ENCODE measurements at regions not wholly inside any gene's neighbourhood (a gene's known extent, or its start where the extent isn't known, plus 50 kb on each side); places are given as distances from the start of the nearest gene placed in this dataset.

DNA sequence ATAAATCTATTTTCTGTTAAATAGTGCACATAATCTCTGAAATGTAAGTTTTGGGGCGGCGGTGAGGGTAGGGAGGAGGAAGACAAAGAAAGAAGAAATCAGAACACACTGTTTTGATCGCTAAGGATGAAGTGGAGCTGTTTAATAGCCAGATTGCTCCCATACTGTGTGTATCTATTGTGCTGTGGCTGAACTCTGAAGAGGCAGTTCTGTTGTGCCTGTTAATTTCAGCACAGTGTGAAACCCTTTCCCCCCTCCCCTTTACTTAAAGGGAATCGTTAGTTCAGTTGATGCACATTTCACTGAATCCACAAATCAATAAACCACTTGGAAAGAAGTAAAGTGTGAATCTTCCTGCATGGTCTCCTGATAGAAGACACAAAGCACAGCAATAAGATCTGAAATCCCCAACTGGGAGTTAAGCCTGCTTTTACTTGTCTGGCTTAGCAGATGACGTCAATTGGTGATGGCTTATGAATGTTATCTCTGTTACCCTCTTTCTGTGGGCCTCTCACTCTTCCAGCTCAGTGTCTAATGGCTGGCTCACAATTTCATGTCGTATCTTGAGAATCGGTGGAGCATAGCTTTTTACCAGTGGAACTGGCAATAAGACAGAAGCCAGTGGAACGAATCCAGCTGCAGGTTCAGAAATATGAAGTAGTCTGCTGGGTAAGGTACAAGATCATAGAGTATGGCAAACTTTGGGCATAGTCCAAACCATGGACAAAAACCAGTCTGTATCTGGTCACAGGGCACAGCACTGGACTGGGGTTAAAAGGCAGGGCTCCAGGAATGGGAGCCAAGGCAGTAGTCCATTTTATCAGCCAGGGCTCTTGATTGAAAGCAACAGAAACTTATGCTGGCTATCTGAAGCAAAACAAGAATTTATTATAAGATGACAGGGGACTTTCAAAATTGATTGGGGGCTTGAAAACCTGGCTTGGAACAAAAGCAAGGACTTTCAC is 413.5 kb upstream of the SEL1L start:
- H3K27ac ChIP-seq: no peak overlapping the region

DNA sequence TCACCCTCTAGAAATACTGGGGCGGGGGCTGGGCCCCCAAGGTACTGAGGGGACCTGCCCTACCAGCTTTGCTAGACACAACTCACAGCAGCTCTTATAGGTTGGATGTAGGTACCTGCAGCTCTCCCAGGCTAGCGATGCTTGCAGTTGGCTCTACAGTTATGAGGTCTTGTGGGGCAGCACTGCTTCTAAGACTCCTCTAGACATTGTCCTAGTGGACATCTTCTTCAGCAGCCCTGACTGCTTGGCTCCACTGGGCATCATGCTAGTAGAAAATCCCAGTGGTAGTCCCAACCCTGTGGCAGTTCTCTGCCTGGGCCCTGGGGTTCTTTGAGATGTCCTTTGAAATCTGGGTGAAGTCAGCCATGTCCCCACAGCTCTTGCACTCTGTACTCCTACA is 419.3 kb upstream of the SEL1L start:
- Histone ChIP-seq H3K36me3 (no peaks in the 10 kb centered on the region), H3K9me3 (no peaks in the 10 kb centered on the region), H3K4me1 (no peaks in the 10 kb centered on the region), H3K4me3 (no peak overlapping the region), H3K27ac (no peak overlapping the region), H3K27me3 (no peaks in the 10 kb centered on the region)
- WGBS (ENCODE audit: insufficient coverage, low coverage, low lambda C conversion rate, missing lambda C conversion rate): 0% methylated on average over 1 of the region's 2 CpGs
- TF ChIP-seq, protein P1, sequence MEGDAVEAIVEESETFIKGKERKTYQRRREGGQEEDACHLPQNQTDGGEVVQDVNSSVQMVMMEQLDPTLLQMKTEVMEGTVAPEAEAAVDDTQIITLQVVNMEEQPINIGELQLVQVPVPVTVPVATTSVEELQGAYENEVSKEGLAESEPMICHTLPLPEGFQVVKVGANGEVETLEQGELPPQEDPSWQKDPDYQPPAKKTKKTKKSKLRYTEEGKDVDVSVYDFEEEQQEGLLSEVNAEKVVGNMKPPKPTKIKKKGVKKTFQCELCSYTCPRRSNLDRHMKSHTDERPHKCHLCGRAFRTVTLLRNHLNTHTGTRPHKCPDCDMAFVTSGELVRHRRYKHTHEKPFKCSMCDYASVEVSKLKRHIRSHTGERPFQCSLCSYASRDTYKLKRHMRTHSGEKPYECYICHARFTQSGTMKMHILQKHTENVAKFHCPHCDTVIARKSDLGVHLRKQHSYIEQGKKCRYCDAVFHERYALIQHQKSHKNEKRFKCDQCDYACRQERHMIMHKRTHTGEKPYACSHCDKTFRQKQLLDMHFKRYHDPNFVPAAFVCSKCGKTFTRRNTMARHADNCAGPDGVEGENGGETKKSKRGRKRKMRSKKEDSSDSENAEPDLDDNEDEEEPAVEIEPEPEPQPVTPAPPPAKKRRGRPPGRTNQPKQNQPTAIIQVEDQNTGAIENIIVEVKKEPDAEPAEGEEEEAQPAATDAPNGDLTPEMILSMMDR (IDR thresholded peaks at IDR 0.05): no peak
- DNase-seq: no peak
- intact Hi-C loops (cut with DNase I): no loop called here
- no peak for ATAC-seq

More for the DNA sequence above, 413.5 kb upstream of the SEL1L start:
- 68% methylated on average over 8 of the region's 8 CpGs for WGBS (ENCODE audit: insufficient coverage, low coverage, low lambda C conversion rate, missing lambda C conversion rate)
- DNase-seq (no peak), ATAC-seq (peak in 3 of 4 donors; percentile 42 to 71 (median 63))
- TF ChIP-seq, protein P1 (IDR thresholded peaks at IDR 0.05): no peak
- no peak for TF ChIP-seq POLR2A (IDR thresholded peaks at IDR 0.05)
- no peaks in the 10 kb centered on the region for H3K4me1 ChIP-seq
- no peaks in the 10 kb centered on the region for H3K27me3 ChIP-seq
- no peak overlapping the region for H3K4me3 ChIP-seq
- no peaks in the 10 kb centered on the region for H3K9me3 ChIP-seq
- H3K36me3 ChIP-seq: no peaks in the 10 kb centered on the region
- intact Hi-C loops (cut with DNase I): no loop called here

DNA sequence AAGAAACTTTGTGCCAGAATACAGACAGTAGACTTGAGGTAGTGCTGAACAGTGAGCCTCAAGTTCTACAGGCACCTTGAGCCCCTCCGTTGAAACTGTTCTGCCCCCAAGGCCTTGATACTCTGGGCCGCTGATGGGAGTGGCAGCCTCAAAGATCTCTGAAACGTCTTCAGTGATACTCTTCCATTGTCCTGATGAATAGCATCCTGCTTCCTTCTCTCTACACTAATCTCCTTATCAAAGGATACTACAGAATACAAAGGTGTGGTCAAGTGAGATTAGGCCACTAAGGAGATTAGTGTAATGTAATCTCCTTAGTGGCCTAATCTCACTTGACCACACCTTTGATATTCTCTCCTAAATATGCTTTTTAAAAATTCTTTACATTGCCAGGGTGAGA is 419.8 kb upstream of the SEL1L start:
- no peak for DNase-seq
- intact Hi-C loops (cut with DNase I): no loop called here
- TF ChIP-seq POLR2A (IDR thresholded peaks at IDR 0.05): no peak
- TF ChIP-seq, protein P1 (IDR thresholded peaks at IDR 0.05): no peak
- no peaks in the 10 kb centered on the region for H3K4me1 ChIP-seq
- H3K4me3 ChIP-seq: no peak overlapping the region
- no peak for ATAC-seq
- no peak overlapping the region for H3K27ac ChIP-seq
- H3K27me3 ChIP-seq: no peaks in the 10 kb centered on the region
- no peaks in the 10 kb centered on the region for H3K36me3 ChIP-seq
- no peaks in the 10 kb centered on the region for H3K9me3 ChIP-seq
- 48% methylated on average over 3 of the region's 3 CpGs for WGBS (ENCODE audit: insufficient coverage, low coverage, low lambda C conversion rate, missing lambda C conversion rate)

DNA sequence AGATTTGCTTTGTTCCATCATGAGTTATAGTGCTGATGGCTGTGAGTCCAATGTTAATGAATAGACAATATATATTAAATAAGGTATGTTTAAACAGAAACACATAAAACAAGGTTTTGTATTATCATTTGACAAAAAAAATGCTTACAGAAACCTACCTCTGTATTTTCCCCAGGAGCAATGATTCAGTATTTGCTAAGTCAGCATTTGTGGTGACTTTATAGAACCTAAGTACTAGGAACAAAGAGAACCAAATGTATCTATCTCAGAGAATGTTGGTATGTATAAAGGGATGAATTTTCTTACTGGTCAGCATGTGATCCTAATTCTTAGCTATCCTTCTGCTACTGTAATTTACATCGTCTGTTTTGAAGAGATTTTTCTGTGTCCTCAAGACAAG is 421.5 kb upstream of the SEL1L start:
- 44% methylated on average over 1 of the region's 1 CpG for WGBS (ENCODE audit: insufficient coverage, low coverage, low lambda C conversion rate, missing lambda C conversion rate)
- ATAC-seq (no peak), DNase-seq (no peak)
- Histone ChIP-seq H3K4me1 (no peaks in the 10 kb centered on the region), H3K27ac (no peak overlapping the region), H3K4me3 (no peak overlapping the region), H3K9me3 (no peaks in the 10 kb centered on the region), H3K36me3 (no peaks in the 10 kb centered on the region), H3K27me3 (no peaks in the 10 kb centered on the region)
- TF ChIP-seq, protein P1 (IDR thresholded peaks at IDR 0.05): no peak
- TF ChIP-seq POLR2A (IDR thresholded peaks at IDR 0.05): no peak
- intact Hi-C loops (cut with DNase I): no loop called here
